Left kidney (tissue), 1 donor: ENCODE measurements at regions not wholly inside any gene's neighbourhood (a gene's known extent, or its start where the extent isn't known, plus 50 kb on each side); places are given as distances from the start of the nearest gene placed in this dataset.
"Not testable (repeated sequence)": the region's sequence is repeated elsewhere in the genome, so short reads cannot be mapped to it uniquely, and the experiment has no call there.

Experiments
- DNase-seq: peaks from one replicate; pipeline ENCODE4 v3.0.0-alpha.2; 2013

DNA sequence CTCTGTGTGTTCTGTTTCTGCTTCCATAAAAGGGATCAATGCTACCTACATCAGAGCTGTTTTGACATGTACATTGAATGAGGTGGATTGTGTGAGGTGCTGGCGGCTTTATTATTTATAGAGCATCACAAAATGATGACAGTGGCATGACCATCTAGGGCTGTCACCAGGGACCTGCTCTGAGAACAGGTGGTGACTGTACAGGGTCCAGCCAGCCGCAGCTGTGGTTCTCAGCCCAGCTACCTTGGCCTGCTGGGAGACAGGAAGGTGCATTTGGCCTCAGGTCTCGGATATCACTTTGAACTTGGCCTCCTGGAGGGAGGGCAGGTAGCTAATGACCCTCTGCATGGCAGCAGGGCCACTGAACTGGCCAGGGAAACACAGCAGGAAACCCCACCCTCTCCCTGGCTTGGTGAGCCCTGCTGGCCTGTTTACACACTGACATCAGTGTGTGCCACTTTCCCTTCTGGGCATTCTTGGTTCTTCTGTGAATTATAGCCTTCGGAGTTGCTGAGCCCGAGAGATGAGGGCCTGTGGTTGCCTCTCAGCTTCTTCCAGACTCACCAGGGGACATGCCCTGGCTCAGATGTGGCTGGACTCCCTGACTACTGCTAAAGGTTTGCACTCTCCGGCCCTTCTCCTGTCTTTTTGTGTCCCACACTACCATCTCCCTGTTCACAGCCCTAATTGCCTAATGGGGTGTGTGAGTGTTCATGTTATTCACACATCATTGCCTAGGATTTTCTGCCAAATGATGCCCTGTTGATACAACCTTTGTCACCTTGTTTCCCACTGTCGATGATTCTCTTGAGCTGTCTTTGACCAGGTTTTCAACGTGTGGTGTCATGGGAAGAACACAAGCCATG lies 109.2 kb upstream of the RAB12 start:
- DNase-seq: no peak

- DNase-seq: peak; percentile 64
Observed at GRCh38 chr18:8501044-8501443, 108.2 kb upstream of the RAB12 start.

DNA sequence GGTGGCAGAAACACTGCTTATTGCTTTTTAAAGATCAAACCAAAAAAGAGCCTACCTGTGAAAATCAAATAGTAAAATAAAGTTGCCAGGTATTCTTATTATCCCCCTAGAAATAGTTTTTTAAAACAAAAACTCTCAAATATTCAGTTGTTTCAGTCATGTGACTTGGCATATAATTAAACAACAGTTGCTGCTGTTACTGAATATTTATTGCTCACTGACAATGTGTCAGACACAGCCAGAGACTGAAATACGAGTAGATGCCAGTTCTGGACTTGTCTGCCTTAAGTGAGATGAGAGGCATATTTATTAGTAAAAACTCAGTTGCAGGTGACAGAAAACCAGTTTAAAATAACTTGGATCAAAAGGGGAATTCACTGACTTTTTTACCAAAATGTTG lies 106.0 kb upstream of the RAB12 start:
- no peak for DNase-seq

- DNase-seq: no peak
Observed at GRCh38 chr18:8504424-8504823, 104.8 kb upstream of the RAB12 start.

- no peak for DNase-seq
Observed at GRCh38 chr18:8504880-8505435, 104.3 kb upstream of the RAB12 start.

- DNase-seq: no peak
Observed at GRCh38 chr18:8506251-8507049, 102.8 kb upstream of the RAB12 start.

GRCh38 chr18:8507361-8507760 lies 101.9 kb upstream of the RAB12 start:
- no peak for DNase-seq

GRCh38 chr18:8507915-8508705 lies 101.1 kb upstream of the RAB12 start:
- DNase-seq: no peak

DNA sequence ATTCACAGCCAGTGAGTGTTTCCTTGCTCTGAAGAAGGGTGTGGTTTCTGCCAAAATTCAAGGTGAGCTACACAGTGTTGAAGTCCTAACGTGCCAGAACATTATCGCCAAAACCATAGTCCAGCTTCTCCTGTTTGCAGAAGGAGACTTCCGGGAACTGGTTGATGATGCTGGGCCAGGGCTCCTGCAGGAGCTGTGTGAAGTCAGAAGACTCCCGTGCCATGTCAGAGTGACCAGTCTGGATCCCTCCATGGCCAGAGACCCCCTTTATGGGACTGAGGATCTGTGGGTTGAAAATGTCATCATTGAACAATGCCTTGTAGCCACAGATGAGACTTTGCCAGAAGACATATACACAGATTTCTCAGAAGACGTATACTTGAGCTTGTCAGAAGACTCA lies 96.0 kb upstream of the RAB12 start:
- DNase-seq: no peak

GRCh38 chr18:8514409-8514808 lies 94.8 kb upstream of the RAB12 start:
- no peak for DNase-seq

DNA sequence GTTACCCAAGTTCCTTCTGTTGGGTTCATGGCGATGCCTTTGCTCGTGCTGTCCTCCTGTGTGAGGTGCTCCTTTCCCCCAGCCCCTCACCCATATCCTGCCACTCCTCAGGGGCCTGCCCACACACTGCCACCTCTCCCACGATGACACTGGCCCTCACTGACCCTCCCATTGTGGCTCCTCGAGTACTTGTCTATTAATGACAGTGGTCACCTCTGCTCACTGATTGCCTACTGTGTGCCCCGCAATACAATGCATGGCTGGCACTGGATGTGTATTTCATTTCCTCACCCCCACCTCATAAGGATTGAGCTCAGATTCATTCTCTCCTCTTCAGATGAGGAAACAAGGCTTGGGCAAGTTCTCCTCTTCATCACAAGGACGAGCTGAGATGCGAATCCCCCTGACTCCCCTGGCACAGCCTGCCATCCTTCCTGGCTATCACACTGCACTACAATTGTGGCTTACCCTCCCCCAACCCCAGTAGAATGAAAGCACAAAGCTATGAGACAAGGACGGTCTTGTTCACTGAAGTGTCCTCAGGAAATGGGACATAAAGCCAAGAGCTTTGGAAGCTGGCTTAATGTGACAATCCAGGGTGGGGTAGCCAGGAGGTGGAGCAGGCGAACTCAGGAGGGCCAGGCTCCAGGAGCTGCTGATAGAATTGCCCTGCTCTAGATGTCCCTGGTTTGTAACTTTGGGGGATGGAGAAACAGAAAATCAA lies 93.9 kb upstream of the RAB12 start:
- no peak for DNase-seq

GRCh38 chr18:8516371-8517250 lies 92.6 kb upstream of the RAB12 start:
- no peak for DNase-seq

- no peak for DNase-seq
Observed at GRCh38 chr18:8517276-8517675, 92.0 kb upstream of the RAB12 start.

- DNase-seq: no peak
Observed at GRCh38 chr18:8519102-8519501, 90.1 kb upstream of the RAB12 start.

DNA sequence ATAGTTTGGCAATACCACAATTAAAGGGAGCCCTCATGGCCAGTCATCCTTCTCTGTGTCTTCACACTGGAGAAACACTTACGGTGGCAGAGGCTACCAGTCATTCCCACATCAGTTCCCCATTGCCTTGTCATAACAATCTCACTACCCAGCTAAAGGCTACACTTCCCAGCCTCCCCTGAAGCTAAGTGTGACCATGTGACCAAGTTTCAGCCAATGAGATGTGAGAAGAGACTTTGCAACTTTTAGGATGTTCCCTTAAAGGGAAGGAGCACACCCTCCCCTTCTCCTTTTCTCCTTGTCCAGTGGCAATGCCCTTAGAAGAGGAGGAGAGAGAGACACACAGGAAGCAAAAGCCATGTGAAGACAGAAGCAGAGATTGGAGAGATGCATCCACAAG lies 89.0 kb upstream of the RAB12 start:
- no peak for DNase-seq

- DNase-seq: no peak
Observed at GRCh38 chr18:8522756-8523155, 86.5 kb upstream of the RAB12 start.

GRCh38 chr18:8525692-8526091 lies 83.5 kb upstream of the RAB12 start:
- no peak for DNase-seq

DNA sequence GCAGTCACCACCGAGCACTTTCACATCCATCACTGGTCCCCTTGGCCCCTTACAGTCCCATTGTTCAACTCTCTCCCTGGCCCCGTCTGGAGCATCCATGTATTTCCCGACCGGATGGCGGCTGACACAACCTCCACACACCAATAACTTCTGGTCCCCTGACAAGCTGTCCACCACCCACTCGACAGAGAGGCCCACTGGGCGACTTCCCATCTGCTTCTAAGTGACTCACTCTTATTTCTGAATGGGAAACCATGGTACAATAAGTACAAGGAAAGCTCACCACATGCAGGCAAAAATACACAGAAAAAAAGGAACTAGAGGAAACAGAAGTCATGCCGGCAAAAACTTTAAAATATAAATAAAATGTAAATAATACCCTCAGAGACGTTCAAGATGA lies 82.9 kb upstream of the RAB12 start:
- no peak for DNase-seq

GRCh38 chr18:8529609-8530008 lies 79.6 kb upstream of the RAB12 start:
- no peak for DNase-seq

DNA sequence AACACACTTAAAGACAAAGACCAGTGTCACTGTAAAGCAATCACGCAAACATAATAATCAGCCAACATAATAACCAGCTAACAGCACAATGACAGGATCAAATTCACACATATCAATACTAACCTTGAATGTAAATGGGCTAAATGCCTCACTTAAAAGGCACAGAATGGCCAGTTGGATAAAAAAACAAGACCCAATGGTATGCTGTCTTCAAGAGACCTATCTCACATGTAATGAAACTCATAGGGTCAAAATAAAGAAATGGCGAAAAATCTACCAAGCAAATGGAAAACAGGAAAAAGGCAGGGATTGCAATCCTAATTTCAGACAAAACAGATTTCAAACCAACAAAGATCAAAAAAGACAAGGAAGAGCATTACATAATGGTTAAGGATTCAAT lies 78.2 kb upstream of the RAB12 start:
- not testable (repeated sequence) for DNase-seq

GRCh38 chr18:8536231-8536630 lies 73.0 kb upstream of the RAB12 start:
- no peak for DNase-seq
